K562 (cell line): ENCODE measurements at regions not wholly inside any gene's neighbourhood (a gene's known extent, or its start where the extent isn't known, plus 50 kb on each side); places are given as distances from the start of the nearest gene placed in this dataset.

Experiments
- ATAC-seq: fragments of 200-7000 bp; cut with Tn5 transposase; 3 replicates; pipeline ENCODE4 v1.9.1; 2020; ENCODE audit warnings: moderate library complexity
- BruUV-seq: library from RNA; stranded (reverse); fragments of 400-500 nt; replicated peaks from 2 replicates; lab custom pipeline; 2021; lab: Mats Ljungman, UMichigan
- CTCF ChIA-PET: fragments of 300-600 bp; formaldehyde crosslinking; extraction: SDS; loops from one replicate; lab custom pipeline; 2021; ENCODE audit warnings: low intra/inter-chr PET ratio; lab: Yijun Ruan, JAX
- POLR2A ChIA-PET: fragments of 300-600, 350-650 bp; sonication (Branson Sonifier 250); formaldehyde crosslinking; extraction: SDS; loops from one replicate; lab custom pipeline; 2021; ENCODE audit warnings: antibody characterized with exemption, inconsistent platforms; lab: Yijun Ruan, JAX
- DNase-seq, 4 experiments: peaks; one replicate each; pipeline versions ENCODE4 v3.0.0 to v3.0.0-alpha.2; 2011 to 2018; ENCODE audit warnings: low spot score in 3 of 4, mixed read lengths in 3 of 4; ENCODE audit errors: extremely low read depth in 1 of 4
- FAIRE-seq: peaks from 2 replicates; lab custom pipeline; 2011; peaks lifted over from hg19 to GRCh38; lab: Jason Lieb, UNC
- H2AFZ ChIP-seq: 2 replicates; pipeline ENCODE4 v1.6.0; 2011; ENCODE audit warnings: low read depth, low read length, control low read depth, inconsistent platforms
- H3K27ac ChIP-seq: fragments of 200-600 bp; 3 replicates; pipeline ENCODE4 v1.8.0; 2011; ENCODE audit warnings: low read depth, mild to moderate bottlenecking, control low read depth, inconsistent platforms, low read length, moderate library complexity, mixed read lengths; ENCODE audit errors: extremely low read depth
- H3K27me3 ChIP-seq, 2 experiments: fragments of 300-600 bp in 1 of 2; 2 replicates in 1 of 2; 3 replicates in 1 of 2; pipeline versions ENCODE4 v1.6.0 to v1.8.0; 2011; ENCODE audit warnings: inconsistent platforms in 2 of 2, low read length in 2 of 2, mild to moderate bottlenecking in 1 of 2, mixed read lengths in 1 of 2, moderate library complexity in 1 of 2; ENCODE audit not compliant: control insufficient read depth in 2 of 2, insufficient read depth in 2 of 2
- H3K36me3 ChIP-seq: fragments of 300-600 bp; 3 replicates; pipeline ENCODE4 v1.8.0; 2011; ENCODE audit warnings: mild to moderate bottlenecking, low read length, inconsistent platforms; ENCODE audit not compliant: control insufficient read depth, insufficient read depth
- H3K4me1 ChIP-seq, 2 experiments: fragments of 200-600 bp in 1 of 2; replicated peaks in 1 of 2; 2 replicates in 1 of 2; 3 replicates in 1 of 2; pipeline versions ENCODE4 v1.5.1 to v1.8.0; 2011; ENCODE audit warnings: inconsistent platforms in 2 of 2, low read length in 2 of 2, mild to moderate bottlenecking in 1 of 2, mixed read lengths in 1 of 2, moderate library complexity in 1 of 2; ENCODE audit not compliant: control insufficient read depth in 2 of 2, insufficient read depth in 2 of 2
- H3K4me2 ChIP-seq: 2 replicates; pipeline ENCODE4 v1.6.1; 2011; ENCODE audit warnings: low read length, control low read depth, inconsistent platforms, mixed read lengths; ENCODE audit not compliant: insufficient read depth
- H3K4me3 ChIP-seq: fragments of 200-600 bp; sonication (generic), shearing (Covaris generic); 2 replicates; pipeline ENCODE4 v1.5.1; 2016; ENCODE audit warnings: control low read depth, inconsistent platforms
- H3K79me2 ChIP-seq: fragments of 200-600 bp; 3 replicates; pipeline ENCODE4 v1.8.0; 2011; ENCODE audit warnings: low read length, inconsistent platforms; ENCODE audit not compliant: control insufficient read depth, insufficient read depth
- H3K9ac ChIP-seq, 2 experiments: 2 replicates each; pipeline versions ENCODE4 v1.6.0 to v1.6.1; 2011; ENCODE audit warnings: low read depth in 2 of 2, low read length in 2 of 2, control low read depth in 1 of 2, inconsistent platforms in 1 of 2, mild to moderate bottlenecking in 1 of 2, mixed read lengths in 1 of 2; ENCODE audit not compliant: insufficient read depth in 1 of 2
- H3K9me1 ChIP-seq: one replicate; pipeline ENCODE4 v1.6.0; 2011; ENCODE audit warnings: inconsistent platforms, mild to moderate bottlenecking, low read length, moderate library complexity; ENCODE audit not compliant: control insufficient read depth, insufficient read depth
- H3K9me3 ChIP-seq: replicated peaks from 2 replicates; pipeline ENCODE4 v1.5.1; 2011; ENCODE audit warnings: low read depth, low read length, inconsistent platforms; ENCODE audit not compliant: control insufficient read depth, insufficient read depth
- H4K20me1 ChIP-seq: replicated peaks from 2 replicates; pipeline ENCODE4 v1.6.1; 2011; ENCODE audit warnings: low read length, inconsistent platforms, mixed read lengths; ENCODE audit not compliant: control insufficient read depth, insufficient read depth
- EP400 ChIP-seq: fragments of 450-650 bp; IDR thresholded peaks from 2 replicates; pipeline ENCODE4 v1.6.1; 2017; ENCODE audit warnings: antibody characterized with exemption, mild to moderate bottlenecking, moderate library complexity
- FOXK2 ChIP-seq, 2 experiments: fragments of 450-650 bp; IDR thresholded peaks in 1 of 2; conservative IDR thresholded peaks in 1 of 2; 2 replicates each; pipeline ENCODE4 v1.6.1; 2016; ENCODE audit warnings: low read depth in 2 of 2, mild to moderate bottlenecking in 1 of 2
- HMGN3 ChIP-seq: IDR thresholded peaks from 2 replicates; pipeline ENCODE4 v1.6.1; 2011; ENCODE audit warnings: borderline replicate concordance, low read depth, mild to moderate bottlenecking, mixed read lengths, low read length; ENCODE audit not compliant: insufficient read length; ENCODE audit errors: extremely low read depth
- PHTF2 ChIP-seq: fragments of 250-450 bp; sonication (Bioruptor Pico); IDR thresholded peaks from 2 replicates; pipeline ENCODE4 v1.5.0; 2021; ENCODE audit warnings: mild to moderate bottlenecking
- RFX7 ChIP-seq: fragments of 250-450 bp; sonication (Bioruptor Pico); IDR thresholded peaks from 2 replicates; pipeline ENCODE4 v1.5.1; 2021; ENCODE audit warnings: mild to moderate bottlenecking
- SIN3B ChIP-seq: fragments of 450-650 bp; IDR thresholded peaks from 2 replicates; pipeline ENCODE4 v1.6.1; 2017; ENCODE audit warnings: low read depth, mild to moderate bottlenecking, moderate library complexity
- ZNF316 ChIP-seq: fragments of 450-650 bp; IDR thresholded peaks from 2 replicates; pipeline ENCODE4 v1.6.1; 2016
- ZNF79 ChIP-seq: fragments of 250-450 bp; sonication (Bioruptor Pico); IDR thresholded peaks from 2 replicates; pipeline ENCODE4 v1.4.0; 2020; ENCODE audit warnings: low read depth, mild to moderate bottlenecking, moderate library complexity
- WGBS: fragments of 100-300 bp; shearing (Covaris generic); methylation state at CpG from one replicate; pipeline ENCODE4 v1.1.6; 2016; ENCODE audit warnings: low coverage, mixed read lengths; ENCODE audit not compliant: insufficient coverage; ENCODE audit errors: missing lambda C conversion rate; 5-methylcytosine and 5-hydroxymethylcytosine counted together
- in situ Hi-C: fragments of 300-500 bp; cut with MboI; formaldehyde crosslinking; loops from 4 replicates; pipeline ENCODE4 v1.15.0; 2018; ENCODE audit warnings: inconsistent platforms, mixed read lengths
- intact Hi-C: fragments of 100-400 bp; cut with micrococcal nuclease; formaldehyde crosslinking; loops from 2 replicates; pipeline ENCODE4 v1.14.2; 2022
- TF ChIP-seq, protein P1 (sequence below): fragments of 450-650 bp; formaldehyde crosslinking; IDR thresholded peaks from 2 replicates; pipeline ENCODE4 v1.4.0; 2020; ENCODE audit warnings: mild to moderate bottlenecking, moderate library complexity

- Histone ChIP-seq H3K36me3 (no peaks in the 10 kb centered on the region), H3K27me3 (peaks cover 0 to 17% of the 10 kb centered on the region in 2 experiments; a peak in 3 of 5 replicates), H2AFZ (no peak overlapping the region), H4K20me1 (peaks cover 5% of the 10 kb centered on the region; the same call in 1 of the 2 replicates), H3K9ac (no peak overlapping the region), H3K79me2 (no peaks in the 10 kb centered on the region), H3K9me3 (no peaks in the 10 kb centered on the region), H3K9me1 (no peaks in the 10 kb centered on the region), H3K4me1 (no peaks in the 10 kb centered on the region), H3K4me2 (no peak overlapping the region)
- FAIRE-seq = no peak
- DNase-seq = no peak
- intact Hi-C loops = no loop called here
- ATAC-seq = no peak
- CTCF ChIA-PET = no interaction called here
- no peak for TF ChIP-seq RFX7 (CRISPR knock-in tag)
- no peak for TF ChIP-seq FOXK2 (conservative IDR thresholded peaks at IDR 0.05 in 1 of 2, IDR thresholded peaks at IDR 0.05 in 1 of 2; ENCODE audit: low read depth in 2 of 2)
- TF ChIP-seq SIN3B = no peak
- TF ChIP-seq, protein P1, sequence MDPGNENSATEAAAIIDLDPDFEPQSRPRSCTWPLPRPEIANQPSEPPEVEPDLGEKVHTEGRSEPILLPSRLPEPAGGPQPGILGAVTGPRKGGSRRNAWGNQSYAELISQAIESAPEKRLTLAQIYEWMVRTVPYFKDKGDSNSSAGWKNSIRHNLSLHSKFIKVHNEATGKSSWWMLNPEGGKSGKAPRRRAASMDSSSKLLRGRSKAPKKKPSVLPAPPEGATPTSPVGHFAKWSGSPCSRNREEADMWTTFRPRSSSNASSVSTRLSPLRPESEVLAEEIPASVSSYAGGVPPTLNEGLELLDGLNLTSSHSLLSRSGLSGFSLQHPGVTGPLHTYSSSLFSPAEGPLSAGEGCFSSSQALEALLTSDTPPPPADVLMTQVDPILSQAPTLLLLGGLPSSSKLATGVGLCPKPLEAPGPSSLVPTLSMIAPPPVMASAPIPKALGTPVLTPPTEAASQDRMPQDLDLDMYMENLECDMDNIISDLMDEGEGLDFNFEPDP (CRISPR knock-in tag) = no peak
- no peak for TF ChIP-seq ZNF79 (CRISPR knock-in tag)
- no peak for TF ChIP-seq PHTF2 (CRISPR knock-in tag)
- no peak for TF ChIP-seq HMGN3
- TF ChIP-seq EP400 = no peak
- TF ChIP-seq ZNF316 = no peak
- TF ChIP-seq, all 486 proteins: peak for 0
- no TSS peak for BruUV-seq
- POLR2A ChIA-PET = interaction anchor here (0.6 kb wide), 1 partner anchor 29 kb away, joined by 3 read pairs; no protein-coding TSS in a partner anchor
- 1% methylated on average over 8 of the region's 8 CpGs for WGBS
- in situ Hi-C loops = no loop called here
- Histone ChIP-seq H3K4me3 (no peak overlapping the region), H3K27ac (no peak overlapping the region)
Observed at GRCh38 chr20:57896017-57896416, 186.2 kb upstream of the PMEPA1 start.
